ENCODE measurements at regions not wholly inside any gene's neighbourhood (a gene's known extent, or its start where the extent isn't known, plus 50 kb on each side); places are given as distances from the start of the nearest gene placed in this dataset.

DNA sequence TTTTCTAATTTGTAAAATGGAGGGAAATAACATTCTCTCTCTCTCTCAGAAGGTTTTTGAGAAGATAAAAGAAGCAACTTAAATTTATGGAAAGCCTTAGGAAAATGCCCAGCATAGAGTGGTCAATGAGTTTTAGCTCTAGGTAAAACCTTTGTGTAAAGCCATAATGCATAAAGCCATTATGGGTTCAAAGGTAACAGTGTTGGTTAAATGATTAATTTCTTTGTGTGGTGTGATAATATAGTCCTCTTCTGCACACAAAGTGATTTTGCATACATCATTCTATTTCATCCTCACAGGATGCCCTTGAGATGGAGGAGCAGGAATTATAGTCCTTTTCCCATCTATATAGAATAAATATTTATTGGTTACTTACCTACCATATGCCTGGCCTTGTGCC lies 602.9 kb downstream of the CSNK1G3 start:
- CTCF ChIA-PET, result no interaction called here
- H3K4me3 ChIP-seq (ENCODE audit: low read depth, low read length), result no peak overlapping the region
- no peaks in the 10 kb centered on the region for H3K36me3 ChIP-seq (ENCODE audit: control insufficient read depth, insufficient read depth, low read length)
- DNase-seq (ENCODE audit: low read depth), result no peak
- POLR2A ChIA-PET, result no interaction called here
- no peaks in the 10 kb centered on the region; the same call in 1 of the 2 replicates for H3K27me3 ChIP-seq (ENCODE audit: control insufficient read depth, insufficient read depth, low read length)
- TF ChIP-seq, protein P1, sequence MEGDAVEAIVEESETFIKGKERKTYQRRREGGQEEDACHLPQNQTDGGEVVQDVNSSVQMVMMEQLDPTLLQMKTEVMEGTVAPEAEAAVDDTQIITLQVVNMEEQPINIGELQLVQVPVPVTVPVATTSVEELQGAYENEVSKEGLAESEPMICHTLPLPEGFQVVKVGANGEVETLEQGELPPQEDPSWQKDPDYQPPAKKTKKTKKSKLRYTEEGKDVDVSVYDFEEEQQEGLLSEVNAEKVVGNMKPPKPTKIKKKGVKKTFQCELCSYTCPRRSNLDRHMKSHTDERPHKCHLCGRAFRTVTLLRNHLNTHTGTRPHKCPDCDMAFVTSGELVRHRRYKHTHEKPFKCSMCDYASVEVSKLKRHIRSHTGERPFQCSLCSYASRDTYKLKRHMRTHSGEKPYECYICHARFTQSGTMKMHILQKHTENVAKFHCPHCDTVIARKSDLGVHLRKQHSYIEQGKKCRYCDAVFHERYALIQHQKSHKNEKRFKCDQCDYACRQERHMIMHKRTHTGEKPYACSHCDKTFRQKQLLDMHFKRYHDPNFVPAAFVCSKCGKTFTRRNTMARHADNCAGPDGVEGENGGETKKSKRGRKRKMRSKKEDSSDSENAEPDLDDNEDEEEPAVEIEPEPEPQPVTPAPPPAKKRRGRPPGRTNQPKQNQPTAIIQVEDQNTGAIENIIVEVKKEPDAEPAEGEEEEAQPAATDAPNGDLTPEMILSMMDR (IDR thresholded peaks at IDR 0.05; ENCODE audit: insufficient read depth, low read depth, low read length), result no peak

DNA sequence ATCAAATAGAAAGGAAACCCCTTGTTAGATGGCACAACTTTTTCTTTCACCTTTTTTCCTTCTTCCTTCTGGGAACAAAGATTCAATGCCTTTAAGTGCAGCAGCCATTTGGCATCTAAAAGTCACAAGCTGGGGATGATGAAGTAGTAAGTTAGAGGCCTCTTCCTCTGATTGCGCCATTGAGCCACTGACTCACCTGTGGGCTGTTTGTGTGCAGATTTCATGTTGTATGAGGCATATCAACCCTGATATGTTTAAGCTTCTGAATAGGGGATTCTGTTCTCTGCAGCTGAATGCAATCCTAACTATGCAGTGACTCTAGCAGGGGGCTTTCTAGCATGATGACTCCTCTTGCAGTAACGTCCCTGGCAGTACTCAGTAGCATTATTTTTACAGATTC lies 599.9 kb downstream of the CSNK1G3 start:
- no peak for DNase-seq (ENCODE audit: low read depth)
- Histone ChIP-seq H3K4me3 (ENCODE audit: low read depth, low read length) (no peak overlapping the region), H3K36me3 (ENCODE audit: control insufficient read depth, insufficient read depth, low read length) (no peaks in the 10 kb centered on the region), H3K27me3 (ENCODE audit: control insufficient read depth, insufficient read depth, low read length) (no peaks in the 10 kb centered on the region; the same call in 1 of the 2 replicates)
- TF ChIP-seq, protein P1 (IDR thresholded peaks at IDR 0.05; ENCODE audit: insufficient read depth, low read depth, low read length), result no peak
- ChIA-PET CTCF (no interaction called here), POLR2A (no interaction called here)

DNA sequence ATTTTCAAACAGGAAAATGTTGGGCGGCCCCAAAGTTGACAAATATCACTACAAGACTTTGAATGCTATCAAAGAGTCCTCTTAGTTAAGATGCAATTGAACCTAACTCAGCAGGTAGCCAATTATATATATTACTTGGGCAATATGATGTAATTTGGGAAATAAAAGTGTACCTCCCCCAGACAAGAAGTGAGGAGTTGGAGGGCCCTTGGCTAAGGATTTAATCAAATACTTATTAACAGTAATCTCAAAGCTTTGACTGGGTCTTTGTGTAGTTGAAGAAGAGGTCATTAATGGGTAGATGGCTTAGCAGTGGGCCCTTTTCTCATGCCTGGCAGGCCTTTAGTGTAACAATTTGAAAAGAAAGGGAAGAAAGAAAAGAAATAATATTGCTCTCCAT lies 599.0 kb downstream of the CSNK1G3 start:
- no peaks in the 10 kb centered on the region for H3K27me3 ChIP-seq (ENCODE audit: control insufficient read depth, insufficient read depth, low read length)
- TF ChIP-seq, protein P1 (IDR thresholded peaks at IDR 0.05; ENCODE audit: insufficient read depth, low read depth, low read length), result no peak
- CTCF ChIA-PET, result no interaction called here
- no peaks in the 10 kb centered on the region for H3K36me3 ChIP-seq (ENCODE audit: control insufficient read depth, insufficient read depth, low read length)
- DNase-seq (ENCODE audit: low read depth), result no peak
- POLR2A ChIA-PET, result no interaction called here
- no peak overlapping the region for H3K4me3 ChIP-seq (ENCODE audit: low read depth, low read length)

DNA sequence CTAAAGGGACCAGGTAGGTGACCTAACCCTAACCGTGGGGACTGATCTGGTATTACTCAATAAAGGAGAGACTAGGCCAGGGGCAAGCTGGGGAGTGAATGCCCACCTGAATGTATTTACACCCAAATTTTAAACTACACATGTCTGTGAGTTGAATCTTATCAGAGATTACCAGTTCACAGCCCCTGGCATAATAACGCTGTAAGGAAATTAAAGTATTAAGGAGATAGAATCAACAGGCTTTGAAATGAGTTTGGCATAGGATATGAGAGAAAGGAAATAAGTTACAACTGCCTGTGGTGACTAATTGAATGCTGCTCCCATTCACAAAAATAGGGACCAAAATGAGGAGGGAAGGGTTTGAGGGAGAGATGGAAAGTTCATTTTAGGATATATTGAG lies 593.3 kb downstream of the CSNK1G3 start:
- ChIA-PET CTCF (no interaction called here), POLR2A (no interaction called here)
- no peak for DNase-seq (ENCODE audit: low read depth)
- H3K27me3 ChIP-seq (ENCODE audit: control insufficient read depth, insufficient read depth, low read length), result no peaks in the 10 kb centered on the region
- no peaks in the 10 kb centered on the region for H3K36me3 ChIP-seq (ENCODE audit: control insufficient read depth, insufficient read depth, low read length)
- TF ChIP-seq, protein P1 (IDR thresholded peaks at IDR 0.05; ENCODE audit: insufficient read depth, low read depth, low read length), result no peak
- no peak overlapping the region for H3K4me3 ChIP-seq (ENCODE audit: low read depth, low read length)

DNA sequence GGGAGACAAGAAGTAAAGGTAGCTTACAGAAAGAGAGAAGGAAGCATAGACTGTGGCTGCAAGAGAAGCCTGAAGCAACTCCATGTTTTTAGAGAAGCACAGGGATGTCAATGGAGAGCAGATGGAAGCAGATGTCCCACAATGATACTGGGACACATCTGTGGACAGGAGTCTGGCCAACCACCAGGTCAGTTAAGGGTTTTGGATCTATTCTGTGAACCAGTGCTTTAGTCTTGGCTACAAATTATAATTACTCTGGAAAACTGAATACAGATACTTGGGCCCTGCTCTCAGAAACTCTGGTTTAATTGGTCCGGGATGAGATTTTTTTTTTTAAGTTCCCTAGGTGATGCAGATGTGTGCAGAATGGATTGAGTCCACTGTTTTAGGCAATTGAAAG lies 592.8 kb downstream of the CSNK1G3 start:
- CTCF ChIA-PET, result no interaction called here
- POLR2A ChIA-PET, result no interaction called here
- no peak for DNase-seq (ENCODE audit: low read depth)
- TF ChIP-seq, protein P1 (IDR thresholded peaks at IDR 0.05; ENCODE audit: insufficient read depth, low read depth, low read length), result no peak
- Histone ChIP-seq H3K4me3 (ENCODE audit: low read depth, low read length) (no peak overlapping the region), H3K36me3 (ENCODE audit: control insufficient read depth, insufficient read depth, low read length) (no peaks in the 10 kb centered on the region), H3K27me3 (ENCODE audit: control insufficient read depth, insufficient read depth, low read length) (no peaks in the 10 kb centered on the region)
